Hippocampal formation (tissue), 2 donors: ENCODE measurements at regions not wholly inside any gene's neighbourhood (a gene's known extent, or its start where the extent isn't known, plus 50 kb on each side); places are given as distances from the start of the nearest gene placed in this dataset.

Experiments used
- DNase-seq, 2 donors: peaks; one replicate each; lab custom pipeline; 2025; lab: John Stamatoyannopoulos, UW

DNA sequence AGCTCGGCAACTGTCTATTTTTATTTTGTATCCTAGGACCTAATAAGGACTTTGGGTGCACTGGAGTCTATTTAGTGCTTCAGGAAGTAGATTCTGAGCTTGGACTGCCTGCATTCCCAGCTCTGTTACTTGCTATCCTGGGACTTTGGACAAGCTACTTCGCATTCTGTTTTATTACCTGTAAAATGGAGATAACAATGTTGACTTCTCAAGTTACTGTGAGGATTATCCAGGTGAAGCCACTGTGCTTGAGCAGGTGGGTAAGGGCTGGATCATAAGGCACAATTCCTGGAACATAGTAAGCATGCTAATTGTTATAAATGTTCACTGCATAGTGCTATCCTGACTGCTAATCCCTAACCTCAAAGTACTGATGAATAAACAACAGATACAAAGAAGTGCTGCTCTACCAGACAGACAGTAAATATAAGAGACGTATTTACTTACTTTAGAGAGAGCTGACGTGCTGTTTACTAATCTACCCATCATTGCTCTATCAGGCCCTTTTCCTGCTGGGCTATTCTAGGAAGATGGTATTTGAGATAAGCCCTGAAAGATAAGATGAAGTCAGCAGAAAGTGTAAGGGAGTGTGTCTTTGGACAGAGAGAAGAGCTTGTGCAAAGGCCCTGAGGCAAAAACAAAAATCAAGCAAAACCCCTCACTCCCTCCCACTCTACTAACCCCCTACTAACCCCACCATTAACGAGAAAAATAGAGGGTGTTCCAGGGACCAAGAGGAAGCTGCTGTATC is 50.8 kb upstream of the FLT1 start:
- no peak for DNase-seq
